ENCODE measurements at regions not wholly inside any gene's neighbourhood (a gene's known extent, or its start where the extent isn't known, plus 50 kb on each side); places are given as distances from the start of the nearest gene placed in this dataset.
"Not testable (repeated sequence)": the region's sequence is repeated elsewhere in the genome, so short reads cannot be mapped to it uniquely, and the experiment has no call there.

DNA sequence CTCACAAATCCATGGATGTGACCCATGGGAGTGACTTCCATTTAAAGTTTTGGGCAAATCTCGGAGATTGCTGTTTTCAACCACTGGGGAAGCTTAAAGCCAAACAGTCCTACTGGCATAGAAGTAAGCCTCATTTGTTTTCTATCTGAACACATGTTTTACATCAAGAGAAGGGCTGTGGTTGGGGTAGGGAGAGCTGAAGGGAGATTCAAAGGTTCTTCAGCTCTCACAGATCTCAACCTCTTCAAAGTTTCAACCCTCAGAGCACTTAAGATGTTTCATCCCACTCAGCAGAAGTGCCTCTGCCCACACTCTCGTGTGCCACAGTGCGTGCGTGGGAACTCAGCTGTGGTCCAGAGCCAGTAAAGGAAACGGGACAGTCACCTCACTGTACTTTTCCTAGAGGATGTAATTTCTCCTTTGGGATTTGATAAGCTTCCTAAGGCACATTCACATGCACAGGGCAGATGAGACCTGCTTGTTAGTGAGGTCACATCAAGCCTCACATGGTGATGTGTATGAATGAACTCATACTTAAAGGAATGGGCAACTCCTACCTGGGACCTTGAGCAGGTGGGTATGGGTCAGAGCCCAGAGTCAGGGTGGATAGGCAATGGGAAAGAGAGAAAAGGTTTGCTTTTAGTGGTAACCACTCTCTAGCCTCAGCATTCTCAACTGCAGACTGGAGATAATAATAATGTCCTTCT lies 260.2 kb downstream of the BCL2L11 start:
- not testable (repeated sequence) for H3K4me3 Mint-ChIP-seq; H3K4me1 Mint-ChIP-seq (ENCODE audit: low read depth in 2 of 2); H3K9me3 Mint-ChIP-seq; ATAC-seq (replicated peaks); H3K36me3 Mint-ChIP-seq (ENCODE audit: insufficient read depth); H3K27me3 Mint-ChIP-seq; DNase-seq; H3K27ac Mint-ChIP-seq

DNA sequence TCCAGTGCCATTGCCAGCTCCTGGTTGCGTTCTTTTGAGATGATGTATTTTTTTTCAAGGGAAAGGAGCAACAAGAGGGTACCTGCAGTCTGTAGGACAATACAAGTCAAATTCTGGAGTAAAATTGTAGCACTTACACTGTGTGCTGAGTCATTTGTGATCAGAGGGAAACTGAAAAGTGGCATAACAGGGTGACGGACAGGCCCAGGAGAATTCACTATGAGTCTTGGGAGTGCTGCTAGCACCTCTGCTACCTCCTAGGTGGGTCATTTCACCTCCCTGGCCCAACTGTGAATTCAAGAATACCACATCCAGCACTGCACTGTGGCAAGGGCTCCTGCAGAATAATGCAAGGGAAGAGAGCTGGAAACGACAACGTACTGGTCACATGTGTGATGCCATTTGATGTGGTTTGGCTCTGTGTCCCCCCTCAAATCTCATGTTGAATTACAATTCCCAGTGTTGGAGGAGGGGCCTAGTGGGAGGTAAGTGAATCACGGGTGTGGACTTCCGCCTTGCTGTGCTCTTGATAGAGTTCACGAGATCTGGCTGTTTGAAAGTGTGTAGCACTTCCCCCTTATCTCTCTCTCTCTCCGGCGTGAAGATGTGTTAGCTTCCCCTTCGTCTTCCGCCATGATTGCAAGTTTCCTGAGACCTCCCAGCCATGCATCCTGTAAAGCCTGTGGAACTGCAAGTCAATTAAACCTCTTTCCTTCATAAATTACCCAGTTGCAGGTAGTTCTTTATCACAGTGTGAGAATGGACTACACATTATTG lies 261.0 kb downstream of the BCL2L11 start:
- not testable (repeated sequence) for ATAC-seq (replicated peaks)

DNA sequence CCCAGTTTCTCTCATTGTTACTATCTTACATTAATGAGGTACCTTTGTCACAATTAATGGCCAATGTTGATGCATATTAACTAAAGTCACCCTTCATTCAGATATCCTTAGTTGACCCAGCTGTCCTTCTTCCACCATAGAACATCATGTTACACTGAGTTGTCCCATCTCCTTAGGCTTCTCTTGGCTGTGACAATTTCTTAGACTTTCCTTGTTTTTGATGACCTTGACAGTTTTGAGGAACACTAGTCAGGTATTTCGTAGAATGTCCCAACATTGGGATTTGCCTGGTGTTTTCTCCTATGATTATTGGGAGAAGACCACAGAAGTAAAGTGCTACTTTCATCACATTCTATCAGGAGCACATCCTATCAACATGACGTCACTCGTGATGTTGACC lies 261.8 kb downstream of the BCL2L11 start:
- H3K27me3 Mint-ChIP-seq; H3K27ac Mint-ChIP-seq; H3K4me3 Mint-ChIP-seq; H3K9me3 Mint-ChIP-seq; H3K36me3 Mint-ChIP-seq (ENCODE audit: insufficient read depth); ATAC-seq (replicated peaks); H3K4me1 Mint-ChIP-seq (ENCODE audit: low read depth in 2 of 2); DNase-seq: not testable (repeated sequence)

More for the DNA sequence above, 261.0 kb downstream of the BCL2L11 start:
- not testable (repeated sequence) for H3K27me3 Mint-ChIP-seq; H3K9me3 Mint-ChIP-seq; DNase-seq; H3K36me3 Mint-ChIP-seq (ENCODE audit: insufficient read depth); H3K27ac Mint-ChIP-seq; H3K4me1 Mint-ChIP-seq (ENCODE audit: low read depth in 2 of 2); H3K4me3 Mint-ChIP-seq

DNA sequence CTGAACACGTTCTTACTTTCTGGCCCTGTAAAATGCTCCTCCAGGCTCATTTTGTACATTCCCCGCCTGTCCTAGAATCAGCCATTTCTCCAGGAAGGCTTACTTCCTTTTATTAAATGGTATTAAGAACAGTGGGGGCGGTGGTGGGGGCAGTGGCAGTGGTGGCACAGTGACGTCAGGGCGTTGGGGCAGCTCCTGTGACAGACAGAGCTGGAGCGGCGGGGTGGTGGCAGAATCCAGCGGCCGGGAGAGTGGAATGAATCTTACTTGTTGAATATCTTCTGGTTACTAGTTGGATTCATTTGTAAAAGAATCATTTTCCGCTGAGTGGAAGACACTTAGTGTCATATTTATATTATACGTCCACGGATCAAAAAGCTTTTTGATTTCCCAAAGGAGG lies 262.6 kb downstream of the BCL2L11 start:
- not testable (repeated sequence) for ATAC-seq (replicated peaks); H3K4me1 Mint-ChIP-seq (ENCODE audit: low read depth in 2 of 2); H3K27ac Mint-ChIP-seq; H3K36me3 Mint-ChIP-seq (ENCODE audit: insufficient read depth); H3K4me3 Mint-ChIP-seq; H3K27me3 Mint-ChIP-seq; H3K9me3 Mint-ChIP-seq; DNase-seq

DNA sequence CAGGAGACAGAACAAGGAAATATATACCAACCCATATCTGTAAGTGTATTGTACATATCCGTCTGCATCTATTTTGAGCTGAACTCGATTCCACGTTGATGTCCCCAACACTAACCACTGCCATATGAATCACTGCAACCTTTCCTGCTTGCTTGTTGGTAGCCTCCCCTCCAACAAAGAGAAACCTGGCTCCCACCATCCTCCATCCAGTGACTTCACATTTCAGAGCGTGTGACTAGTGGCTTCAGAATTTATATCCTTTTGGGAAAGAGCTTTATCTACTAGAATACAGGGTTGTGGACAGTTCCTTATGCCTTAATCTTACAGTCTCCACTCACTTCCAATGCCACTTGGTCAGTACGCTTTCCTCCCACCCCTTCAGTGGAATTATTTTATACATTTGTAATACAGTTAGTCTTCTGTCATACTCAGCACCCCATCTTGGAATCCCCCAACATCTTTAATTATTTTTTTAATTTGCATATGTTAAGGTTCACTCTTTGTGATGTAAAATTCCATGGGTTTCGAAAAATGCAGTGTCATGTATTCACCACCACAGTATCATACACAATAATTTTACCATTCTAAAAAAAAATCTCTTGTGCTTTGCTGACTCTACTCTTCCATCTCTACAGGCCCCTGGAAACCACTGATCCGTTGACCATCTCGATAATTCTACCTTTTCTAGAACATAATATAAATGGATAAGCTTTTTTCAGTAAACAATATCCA lies 264.7 kb downstream of the BCL2L11 start:
- H3K4me1 Mint-ChIP-seq (ENCODE audit: low read depth in 2 of 2); H3K4me3 Mint-ChIP-seq; H3K9me3 Mint-ChIP-seq; H3K27me3 Mint-ChIP-seq; H3K27ac Mint-ChIP-seq; H3K36me3 Mint-ChIP-seq (ENCODE audit: insufficient read depth); ATAC-seq (replicated peaks); DNase-seq: not testable (repeated sequence)

DNA sequence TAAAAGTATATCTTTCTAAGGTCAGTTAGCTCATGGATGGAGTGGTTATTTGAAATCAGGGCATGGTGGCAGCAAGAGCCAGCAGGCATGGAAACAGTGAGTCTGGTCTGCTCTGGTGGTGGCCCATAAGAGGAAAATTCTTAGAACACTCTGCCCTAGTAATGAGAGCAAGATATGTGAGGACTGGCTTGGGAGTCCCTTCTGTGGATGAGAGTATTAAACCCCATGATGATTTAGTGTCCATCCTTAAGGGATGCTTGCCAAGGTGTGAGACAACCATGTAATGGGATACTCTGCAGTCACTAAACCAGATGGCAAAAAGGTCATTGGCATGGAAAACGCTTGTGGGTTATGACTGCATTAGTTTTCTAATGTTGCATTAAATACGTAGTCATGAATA lies 269.9 kb downstream of the BCL2L11 start:
- H3K27me3 Mint-ChIP-seq; H3K4me3 Mint-ChIP-seq; H3K4me1 Mint-ChIP-seq (ENCODE audit: low read depth in 2 of 2); H3K9me3 Mint-ChIP-seq; DNase-seq; H3K36me3 Mint-ChIP-seq (ENCODE audit: insufficient read depth); H3K27ac Mint-ChIP-seq; ATAC-seq (replicated peaks): not testable (repeated sequence)

DNA sequence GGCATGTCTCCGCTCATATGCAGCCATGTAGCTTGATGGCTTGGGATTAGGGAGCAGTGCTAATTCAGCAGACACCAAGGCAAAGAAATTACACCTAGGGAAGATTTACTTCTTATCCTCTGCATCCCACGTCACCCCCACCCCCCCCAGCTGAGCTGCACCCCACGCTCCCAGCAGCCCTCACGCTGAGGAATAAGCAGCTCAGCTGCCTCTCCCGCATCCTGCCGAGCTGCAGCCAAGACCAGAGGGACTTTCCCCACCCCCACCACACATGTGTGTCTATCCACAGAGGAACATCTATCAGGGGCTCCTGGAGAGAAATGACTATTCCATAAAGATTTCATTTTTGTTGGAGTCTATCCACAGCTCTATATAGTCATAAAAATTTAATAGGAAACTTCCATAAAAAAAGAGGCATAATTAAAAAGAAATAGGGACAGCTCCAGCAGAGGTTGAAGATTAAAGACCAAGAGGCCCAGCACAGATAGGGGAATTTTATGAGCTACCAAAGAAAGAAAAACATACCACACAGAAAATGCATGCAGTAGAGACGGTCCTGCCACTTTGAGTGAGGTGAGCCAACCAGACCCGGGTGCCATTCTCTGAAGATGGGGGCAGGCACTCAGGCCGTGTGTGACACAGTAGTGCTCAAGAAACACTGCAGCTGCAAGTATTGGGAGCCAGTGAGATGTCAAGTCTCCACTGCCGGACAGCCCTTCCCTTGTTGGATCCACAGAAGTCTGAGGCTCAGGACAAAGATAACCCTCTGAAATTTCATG lies 274.8 kb downstream of the BCL2L11 start:
- not testable (repeated sequence) for H3K9me3 Mint-ChIP-seq; H3K36me3 Mint-ChIP-seq (ENCODE audit: insufficient read depth); H3K27ac Mint-ChIP-seq; H3K4me1 Mint-ChIP-seq (ENCODE audit: low read depth in 2 of 2); H3K27me3 Mint-ChIP-seq; H3K4me3 Mint-ChIP-seq; DNase-seq
- peak; percentile 43 for ATAC-seq (replicated peaks)

DNA sequence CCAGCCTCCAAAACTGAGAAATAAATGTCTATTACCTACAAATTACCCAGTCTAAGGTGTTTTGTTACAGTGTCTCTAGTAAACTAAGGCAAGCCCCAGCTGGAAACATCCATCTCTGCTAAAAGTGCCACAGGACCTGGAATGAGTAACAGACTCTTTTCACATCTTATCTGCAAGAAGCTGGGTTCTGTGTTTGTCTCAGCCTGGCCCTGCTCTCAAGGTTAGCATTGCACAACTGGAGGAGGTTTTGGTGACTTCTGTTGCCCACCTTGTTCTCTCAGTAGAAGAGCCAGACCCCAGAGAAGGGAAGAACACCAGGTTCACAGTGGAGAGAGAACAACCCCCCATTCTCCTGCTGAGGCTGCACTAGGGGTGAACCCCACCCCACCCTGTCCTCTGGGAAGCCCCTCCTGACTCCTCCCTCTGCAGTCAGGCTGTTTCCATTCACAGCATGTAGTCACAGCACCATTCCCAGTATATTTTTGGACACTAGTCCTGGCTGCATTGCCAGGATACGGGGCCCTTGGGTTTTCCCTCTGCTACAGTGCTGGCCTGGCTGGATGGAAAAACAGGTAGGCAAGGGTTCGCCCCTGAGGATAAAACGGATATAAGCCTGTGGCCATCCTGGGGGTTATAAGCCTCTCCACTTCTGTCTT lies 280.0 kb downstream of the BCL2L11 start:
- not testable (repeated sequence) for H3K36me3 Mint-ChIP-seq (ENCODE audit: insufficient read depth); H3K4me1 Mint-ChIP-seq (ENCODE audit: low read depth in 2 of 2); DNase-seq; H3K27me3 Mint-ChIP-seq; H3K27ac Mint-ChIP-seq; H3K9me3 Mint-ChIP-seq; H3K4me3 Mint-ChIP-seq; ATAC-seq (replicated peaks)

DNA sequence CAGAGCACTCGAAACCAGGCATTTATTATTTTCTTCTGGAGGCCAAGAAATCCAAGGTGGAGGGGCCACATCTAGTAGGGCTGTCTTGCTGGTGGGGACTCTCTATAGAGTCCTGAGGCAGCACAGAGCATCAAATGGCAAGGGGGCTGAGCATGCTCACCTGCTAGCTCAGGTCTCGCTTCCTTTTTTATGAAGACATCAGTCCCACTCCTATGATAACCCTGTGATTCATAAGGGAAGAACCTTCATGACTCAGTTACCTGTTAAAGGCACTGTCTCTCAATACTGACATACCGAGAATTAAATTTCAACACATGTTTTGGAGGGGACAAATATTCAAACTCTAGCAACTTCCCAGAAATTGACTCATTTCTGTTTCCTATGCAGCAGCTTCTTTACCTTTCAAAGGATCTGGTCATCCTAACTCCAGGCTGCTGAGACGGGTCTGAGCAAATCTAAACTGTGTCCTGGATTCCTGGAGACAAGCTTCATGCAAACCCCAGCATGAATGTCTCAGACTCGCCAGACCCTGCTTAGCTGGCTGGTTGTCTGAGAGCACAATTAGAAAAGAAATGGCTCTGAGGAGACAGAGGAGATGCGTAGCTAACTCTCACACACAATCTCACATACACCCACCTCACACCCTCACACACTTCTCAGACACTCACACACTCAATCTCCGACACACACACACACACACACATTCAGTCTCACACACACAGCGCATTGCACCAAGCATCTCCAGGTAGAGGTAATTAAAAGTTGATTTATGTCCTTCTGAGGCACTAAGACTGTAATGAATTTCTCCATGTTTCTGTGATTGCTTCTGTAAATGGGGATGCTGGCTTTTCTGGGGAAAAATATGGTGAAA lies 280.8 kb downstream of the BCL2L11 start:
- DNase-seq; H3K27me3 Mint-ChIP-seq; H3K36me3 Mint-ChIP-seq (ENCODE audit: insufficient read depth); H3K4me3 Mint-ChIP-seq; H3K4me1 Mint-ChIP-seq (ENCODE audit: low read depth in 2 of 2); ATAC-seq (replicated peaks); H3K9me3 Mint-ChIP-seq; H3K27ac Mint-ChIP-seq: not testable (repeated sequence)

DNA sequence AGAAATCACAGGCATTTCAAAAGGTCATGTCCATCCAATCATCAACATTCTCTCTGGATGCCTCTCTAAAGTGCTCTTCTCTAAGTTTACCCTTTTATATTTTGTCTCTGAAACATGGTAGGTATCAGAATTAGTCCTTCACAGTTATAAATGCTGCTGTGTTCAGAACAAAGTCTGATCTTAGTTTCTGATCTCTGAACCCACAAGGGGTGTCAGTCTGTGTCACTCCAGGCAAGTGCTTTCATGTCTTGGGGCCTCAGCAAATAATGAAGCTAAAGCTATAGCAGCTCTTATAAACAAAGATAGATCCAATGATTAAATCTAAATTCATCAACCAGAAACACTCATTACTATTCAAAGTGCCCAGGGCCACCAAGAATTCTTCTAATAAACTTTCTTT lies 281.7 kb downstream of the BCL2L11 start:
- not testable (repeated sequence) for DNase-seq; H3K27me3 Mint-ChIP-seq; H3K4me1 Mint-ChIP-seq (ENCODE audit: low read depth in 2 of 2); H3K27ac Mint-ChIP-seq; H3K36me3 Mint-ChIP-seq (ENCODE audit: insufficient read depth); H3K9me3 Mint-ChIP-seq; H3K4me3 Mint-ChIP-seq
- ATAC-seq (replicated peaks): peak; percentile 41

DNA sequence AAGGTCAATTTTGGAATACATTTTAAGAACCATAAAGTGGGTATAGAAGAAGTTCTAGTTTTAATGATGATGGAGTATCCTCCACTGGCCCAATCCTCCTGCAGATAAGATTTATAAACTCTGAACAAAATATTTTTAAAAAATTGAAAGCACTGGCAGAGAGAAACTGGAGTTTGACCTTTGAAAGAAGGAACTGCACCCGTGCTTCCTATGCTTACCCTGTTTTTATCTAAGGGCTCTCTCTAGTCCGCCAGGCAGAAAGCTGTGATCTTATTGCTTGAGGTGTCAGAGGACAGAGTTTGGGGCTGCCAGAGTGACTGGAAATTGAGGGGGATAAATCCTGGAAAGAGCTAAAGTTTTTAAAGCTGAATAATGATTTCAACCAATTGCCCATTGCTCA lies 282.6 kb downstream of the BCL2L11 start:
- H3K4me1 Mint-ChIP-seq (ENCODE audit: low read depth in 2 of 2); DNase-seq; H3K4me3 Mint-ChIP-seq; H3K27me3 Mint-ChIP-seq; H3K9me3 Mint-ChIP-seq; ATAC-seq (replicated peaks); H3K27ac Mint-ChIP-seq; H3K36me3 Mint-ChIP-seq (ENCODE audit: insufficient read depth): not testable (repeated sequence)

DNA sequence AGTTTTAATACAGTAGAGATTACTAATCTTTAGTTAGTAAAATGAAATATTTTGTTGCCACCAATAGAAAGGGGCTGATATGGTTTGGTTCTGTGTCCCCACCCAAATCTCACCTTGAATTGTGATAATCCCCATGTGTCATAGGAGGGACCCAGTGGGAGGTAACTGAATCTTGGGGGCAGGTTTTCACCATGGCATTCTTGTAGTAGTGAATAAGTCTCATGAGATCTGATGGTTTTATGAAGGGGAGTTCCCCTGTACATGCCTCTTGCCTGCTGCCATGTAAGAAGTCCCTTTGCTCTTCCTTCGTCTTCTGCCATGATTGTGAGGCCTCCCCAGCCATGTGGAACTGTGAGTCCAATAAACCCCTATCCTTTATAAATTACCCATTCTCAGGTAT lies 285.9 kb downstream of the BCL2L11 start:
- not testable (repeated sequence) for H3K27ac Mint-ChIP-seq; H3K4me3 Mint-ChIP-seq; H3K9me3 Mint-ChIP-seq; DNase-seq; ATAC-seq (replicated peaks); H3K36me3 Mint-ChIP-seq (ENCODE audit: insufficient read depth); H3K27me3 Mint-ChIP-seq; H3K4me1 Mint-ChIP-seq (ENCODE audit: low read depth in 2 of 2)

All from effector memory CD8-positive, alpha-beta T cell (primary cell).